Kidney tubule cell (primary cell): ENCODE measurements at regions not wholly inside any gene's neighbourhood (a gene's known extent, or its start where the extent isn't known, plus 50 kb on each side); places are given as distances from the start of the nearest gene placed in this dataset.
"Not testable (repeated sequence)": the region's sequence is repeated elsewhere in the genome, so short reads cannot be mapped to it uniquely, and the experiment has no call there.

Experiments
- DNase-seq: peaks from one replicate; pipeline ENCODE4 v3.0.0-alpha.2; 2018; ENCODE audit warnings: low spot score

- peak; percentile 38 for DNase-seq
Measured at GRCh38 chr6:100099189-100100074, 105.4 kb upstream of the MCHR2 start.

GRCh38 chr6:100096936-100097335 is 102.9 kb upstream of the MCHR2 start:
- no peak for DNase-seq

GRCh38 chr6:100096341-100096740 is 102.3 kb upstream of the MCHR2 start:
- no peak for DNase-seq

- DNase-seq: no peak
Measured at GRCh38 chr6:100093405-100093804, 99.4 kb upstream of the MCHR2 start.

GRCh38 chr6:100088009-100088408 is 94.0 kb upstream of the MCHR2 start:
- DNase-seq: peak; percentile 26

- no peak for DNase-seq
Measured at GRCh38 chr6:100084991-100085364, 91.0 kb upstream of the MCHR2 start.

GRCh38 chr6:100084316-100084990 is 90.4 kb upstream of the MCHR2 start:
- no peak for DNase-seq

- DNase-seq: peak; percentile 46
Measured at GRCh38 chr6:100078509-100078908, 84.5 kb upstream of the MCHR2 start.

- no peak for DNase-seq
Measured at GRCh38 chr6:100065348-100065747, 71.3 kb upstream of the MCHR2 start.

- no peak for DNase-seq
Measured at GRCh38 chr6:100062621-100063020, 68.6 kb upstream of the MCHR2 start.

GRCh38 chr6:100057941-100058340 is 63.9 kb upstream of the MCHR2 start:
- DNase-seq: peak; percentile 25

GRCh38 chr6:100050550-100050949 is 56.5 kb upstream of the MCHR2 start:
- DNase-seq: no peak

- not testable (repeated sequence) for DNase-seq
Measured at GRCh38 chr6:100043961-100044360, 49.9 kb upstream of the MCHR2 start.
